ENCODE measurements at regions not wholly inside any gene's neighbourhood (a gene's known extent, or its start where the extent isn't known, plus 50 kb on each side); places are given as distances from the start of the nearest gene placed in this dataset.

DNA sequence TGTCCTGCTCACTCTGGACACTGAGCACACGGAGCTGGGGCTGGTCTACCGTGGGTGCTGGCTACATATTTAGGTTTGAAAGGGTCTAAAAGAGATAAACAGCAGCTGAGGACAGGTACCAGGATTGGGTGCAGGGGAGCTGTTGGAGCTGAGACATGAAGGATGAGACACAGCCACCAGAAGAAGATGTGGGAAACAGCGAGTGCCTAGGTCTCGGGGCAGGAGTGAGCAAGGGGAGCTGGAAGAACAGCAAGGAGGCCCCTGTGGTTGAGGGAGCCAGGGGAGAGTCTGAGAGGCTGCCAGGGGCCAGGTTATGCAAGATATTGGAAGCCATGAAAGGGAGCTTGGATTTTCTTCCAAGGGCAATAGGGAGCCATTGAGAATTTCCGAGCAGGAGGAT lies 434.0 kb upstream of the SULF2 start:
- TF ChIP-seq POLR2AphosphoS5 (IDR thresholded peaks at IDR 0.05; ENCODE audit: insufficient read depth in 1 of 2, low read depth in 1 of 2) = no peak
- TF ChIP-seq, protein P1, sequence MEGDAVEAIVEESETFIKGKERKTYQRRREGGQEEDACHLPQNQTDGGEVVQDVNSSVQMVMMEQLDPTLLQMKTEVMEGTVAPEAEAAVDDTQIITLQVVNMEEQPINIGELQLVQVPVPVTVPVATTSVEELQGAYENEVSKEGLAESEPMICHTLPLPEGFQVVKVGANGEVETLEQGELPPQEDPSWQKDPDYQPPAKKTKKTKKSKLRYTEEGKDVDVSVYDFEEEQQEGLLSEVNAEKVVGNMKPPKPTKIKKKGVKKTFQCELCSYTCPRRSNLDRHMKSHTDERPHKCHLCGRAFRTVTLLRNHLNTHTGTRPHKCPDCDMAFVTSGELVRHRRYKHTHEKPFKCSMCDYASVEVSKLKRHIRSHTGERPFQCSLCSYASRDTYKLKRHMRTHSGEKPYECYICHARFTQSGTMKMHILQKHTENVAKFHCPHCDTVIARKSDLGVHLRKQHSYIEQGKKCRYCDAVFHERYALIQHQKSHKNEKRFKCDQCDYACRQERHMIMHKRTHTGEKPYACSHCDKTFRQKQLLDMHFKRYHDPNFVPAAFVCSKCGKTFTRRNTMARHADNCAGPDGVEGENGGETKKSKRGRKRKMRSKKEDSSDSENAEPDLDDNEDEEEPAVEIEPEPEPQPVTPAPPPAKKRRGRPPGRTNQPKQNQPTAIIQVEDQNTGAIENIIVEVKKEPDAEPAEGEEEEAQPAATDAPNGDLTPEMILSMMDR (IDR thresholded peaks at IDR 0.05) = no peak
